Fibroblast of mammary gland (primary cell): ENCODE measurements at regions not wholly inside any gene's neighbourhood (a gene's known extent, or its start where the extent isn't known, plus 50 kb on each side); places are given as distances from the start of the nearest gene placed in this dataset.
"Not testable (repeated sequence)": the region's sequence is repeated elsewhere in the genome, so short reads cannot be mapped to it uniquely, and the experiment has no call there.

Source experiments
- DNase-seq: peaks from one replicate; pipeline ENCODE4 v3.0.0-alpha.2; 2010; ENCODE audit warnings: low read depth
- H3K4me3 ChIP-seq: 2 replicates; pipeline ENCODE4 v1.5.1; 2011; ENCODE audit warnings: low read depth, mild to moderate bottlenecking, low read length, moderate library complexity; ENCODE audit not compliant: control insufficient read depth
- CTCF ChIP-seq: conservative IDR thresholded peaks from 2 replicates; pipeline ENCODE4 v1.5.1; 2011; ENCODE audit warnings: low read depth, low read length, inconsistent platforms; ENCODE audit not compliant: control insufficient read depth, insufficient read depth

GRCh38 chr3:65013053-65013452 lies 325.3 kb upstream of the ADAMTS9 start:
- H3K4me3 ChIP-seq = no peak overlapping the region
- TF ChIP-seq CTCF = no peak
- no peak for DNase-seq

- TF ChIP-seq CTCF = no peak
- H3K4me3 ChIP-seq = no peak overlapping the region
- peak; percentile 33 for DNase-seq
Observed at GRCh38 chr3:65006300-65006739, 318.5 kb upstream of the ADAMTS9 start.

GRCh38 chr3:65005486-65005885 lies 317.7 kb upstream of the ADAMTS9 start:
- peak; percentile 40 for DNase-seq
- no peak for TF ChIP-seq CTCF
- no peak overlapping the region for H3K4me3 ChIP-seq

- TF ChIP-seq CTCF = no peak
- no peak overlapping the region for H3K4me3 ChIP-seq
- no peak for DNase-seq
Observed at GRCh38 chr3:65004795-65005295, 317.0 kb upstream of the ADAMTS9 start.

- DNase-seq = no peak
- no peak overlapping the region for H3K4me3 ChIP-seq
- TF ChIP-seq CTCF = no peak
Observed at GRCh38 chr3:65004306-65004705, 316.5 kb upstream of the ADAMTS9 start.

- not testable (repeated sequence) for H3K4me3 ChIP-seq, DNase-seq
Observed at GRCh38 chr3:65001119-65001518, 313.3 kb upstream of the ADAMTS9 start.

- DNase-seq = no peak
- no peak overlapping the region for H3K4me3 ChIP-seq
- TF ChIP-seq CTCF = no peak
Observed at GRCh38 chr3:64998317-64998716, 310.5 kb upstream of the ADAMTS9 start.
